ENCODE measurements at regions not wholly inside any gene's neighbourhood (a gene's known extent, or its start where the extent isn't known, plus 50 kb on each side); places are given as distances from the start of the nearest gene placed in this dataset.
A peak's percentile ranks its signal among the peaks of the same experiment; 100 is the strongest.

DNA sequence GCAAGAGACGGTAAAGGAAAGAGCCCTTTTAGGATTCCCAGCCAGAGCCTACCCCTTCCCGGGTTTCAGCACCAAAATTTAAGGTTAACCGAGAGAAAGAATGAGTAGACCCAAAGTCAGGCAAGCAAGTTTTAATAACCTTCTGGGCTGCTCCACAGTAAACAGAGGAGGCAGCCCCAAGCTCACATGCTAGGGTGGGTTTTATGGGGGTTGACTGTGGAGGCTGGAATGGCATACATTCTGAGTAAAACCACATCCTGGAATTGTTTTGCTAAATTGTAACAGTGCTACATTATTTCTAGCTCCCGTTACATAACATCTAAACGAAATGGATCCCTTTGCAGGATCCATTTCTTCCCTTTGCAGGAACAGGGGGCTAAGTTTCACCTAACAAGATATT, 102.2 kb upstream of the USP9Y start:
- DNase-seq = no peak

DNA sequence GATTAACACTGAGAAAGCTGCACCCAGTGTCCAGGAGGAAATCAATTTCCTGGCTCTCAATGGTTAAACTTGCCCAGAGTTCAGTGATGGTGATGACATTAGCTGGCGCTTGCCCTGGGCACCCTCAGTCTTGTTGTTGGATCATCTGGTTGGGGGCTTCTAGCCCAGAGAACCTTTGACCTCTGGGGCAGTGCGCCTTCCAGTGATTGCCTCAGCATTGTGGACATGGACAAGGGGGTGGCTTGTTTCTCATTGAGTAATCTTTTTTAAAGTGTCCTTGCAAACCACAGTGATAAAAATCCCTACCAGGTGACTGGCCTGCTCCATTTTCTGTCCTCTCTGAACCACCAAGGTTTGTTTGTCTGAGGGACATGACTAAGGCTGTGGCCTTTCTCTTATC, 95.6 kb upstream of the USP9Y start:
- DNase-seq = no peak

DNA sequence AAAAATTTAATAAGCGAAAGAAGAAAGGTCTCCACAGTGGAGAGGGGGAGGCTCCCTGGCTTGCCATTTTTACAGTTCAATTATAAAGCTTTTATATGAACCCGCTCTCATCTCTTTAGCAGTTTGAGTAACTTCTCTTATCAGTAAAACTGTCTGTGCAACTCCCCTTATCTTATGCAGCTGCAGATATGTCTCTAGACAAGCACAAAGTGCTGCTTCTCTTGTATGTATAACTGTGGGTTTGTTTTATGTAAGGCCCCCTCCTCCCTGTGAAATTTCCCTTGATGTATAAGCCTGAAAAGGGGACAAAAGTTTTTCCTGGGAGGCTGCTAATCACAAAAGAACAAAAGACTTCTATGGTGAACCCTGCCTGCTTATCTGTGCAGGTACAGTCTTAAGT, 90.2 kb upstream of the USP9Y start:
- DNase-seq = no peak

DNA sequence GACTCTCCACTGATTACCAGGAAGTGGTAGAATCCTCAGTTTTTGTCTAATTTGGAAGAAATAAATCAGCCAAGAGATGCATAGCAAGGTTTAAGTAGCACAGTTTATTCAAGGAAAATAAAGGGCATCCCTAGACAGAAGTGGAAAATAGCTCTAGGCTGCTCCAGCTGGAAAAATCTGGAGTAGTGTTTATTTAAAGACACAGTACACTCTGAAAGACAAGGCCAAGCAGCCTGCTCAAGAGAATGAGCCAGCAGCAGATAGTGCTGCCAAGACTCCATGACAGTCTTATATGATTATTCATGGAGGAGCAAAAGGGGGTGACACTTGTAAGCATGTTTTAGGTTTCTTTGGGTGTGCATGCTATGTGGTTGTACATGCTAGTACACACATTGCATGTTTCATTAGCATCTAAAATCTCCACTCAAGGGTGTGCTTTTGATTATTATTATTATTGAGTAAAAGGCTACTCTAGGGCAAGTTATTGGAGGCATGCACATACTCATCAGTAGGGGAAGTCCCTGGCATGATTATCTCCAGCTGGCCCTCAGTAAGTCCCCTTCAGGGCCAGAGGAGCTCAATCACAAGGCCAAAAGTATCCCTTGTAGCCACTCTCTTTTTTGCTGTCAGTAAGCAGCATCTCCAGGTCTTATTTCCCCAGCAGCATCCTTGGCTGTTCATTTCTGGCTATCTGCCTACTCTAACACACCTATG, 85.1 kb upstream of the USP9Y start:
- DNase-seq = no peak

DNA sequence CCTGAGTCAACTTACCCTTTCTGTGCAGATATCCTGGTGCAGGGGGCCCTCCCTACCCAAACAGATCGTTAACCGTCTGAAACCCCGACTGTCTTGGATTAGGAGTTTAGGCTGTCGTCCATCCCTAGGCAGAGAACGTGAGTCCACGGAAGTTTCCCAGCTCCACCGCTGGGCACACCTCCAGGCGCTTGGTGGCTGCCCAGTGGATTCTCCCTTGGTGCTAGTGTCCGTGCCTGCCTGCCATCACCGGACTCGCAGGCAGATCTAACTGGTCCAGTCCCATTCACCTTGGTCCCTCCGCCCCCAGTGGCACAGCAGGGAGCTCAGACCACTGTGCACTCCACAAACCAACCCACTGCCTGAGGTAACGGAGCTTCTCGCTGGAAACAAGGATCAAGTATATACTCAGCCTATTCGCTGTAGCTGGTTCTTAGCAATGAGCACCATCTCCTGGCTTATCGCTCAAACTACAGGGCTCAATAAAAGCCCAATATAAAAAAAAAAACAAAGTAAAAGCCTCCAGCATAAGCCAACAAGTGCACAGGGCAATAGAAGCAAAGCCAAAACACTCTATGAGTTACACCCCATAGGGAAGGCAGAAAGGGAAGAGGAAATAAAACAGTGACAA, 79.5 kb upstream of the USP9Y start:
- DNase-seq = peak; percentile 15

DNA sequence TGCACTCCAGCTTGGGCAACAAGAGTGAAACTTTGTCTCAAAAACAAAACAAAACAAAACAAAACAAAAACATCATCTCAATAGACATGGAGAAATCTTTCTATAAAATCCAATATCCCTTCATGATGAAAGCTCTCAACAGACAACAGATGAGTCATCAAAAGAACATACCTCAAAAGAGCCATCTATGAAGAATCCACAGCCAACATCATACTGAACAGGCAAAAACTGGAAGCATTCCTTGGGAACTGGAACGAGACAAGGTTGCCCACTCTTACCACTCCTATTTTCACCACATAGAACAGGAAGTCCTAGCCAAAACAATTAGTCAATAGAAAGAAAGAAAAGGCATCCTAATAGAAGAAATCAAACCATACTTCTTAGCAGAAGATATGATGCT, 77.8 kb upstream of the USP9Y start:
- no peak for DNase-seq

DNA sequence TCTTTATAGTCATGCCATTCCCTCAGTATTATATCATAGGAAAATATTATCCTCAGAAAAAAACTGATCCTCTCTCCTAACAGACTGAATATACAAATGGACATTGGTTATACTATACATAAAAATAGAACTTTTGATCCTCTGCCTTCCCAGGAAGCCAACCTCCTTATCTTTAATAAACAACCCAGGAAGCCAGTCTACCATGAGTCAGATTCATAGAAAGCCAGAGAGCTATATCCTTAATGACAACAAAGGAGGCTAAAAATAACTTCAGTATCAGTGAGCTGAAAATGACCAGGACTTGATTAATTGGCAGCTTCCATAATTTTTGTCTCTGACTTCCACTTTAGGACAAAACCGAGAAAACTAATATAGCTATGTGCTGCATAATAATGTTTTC, 58.0 kb upstream of the USP9Y start:
- DNase-seq = no peak

DNA sequence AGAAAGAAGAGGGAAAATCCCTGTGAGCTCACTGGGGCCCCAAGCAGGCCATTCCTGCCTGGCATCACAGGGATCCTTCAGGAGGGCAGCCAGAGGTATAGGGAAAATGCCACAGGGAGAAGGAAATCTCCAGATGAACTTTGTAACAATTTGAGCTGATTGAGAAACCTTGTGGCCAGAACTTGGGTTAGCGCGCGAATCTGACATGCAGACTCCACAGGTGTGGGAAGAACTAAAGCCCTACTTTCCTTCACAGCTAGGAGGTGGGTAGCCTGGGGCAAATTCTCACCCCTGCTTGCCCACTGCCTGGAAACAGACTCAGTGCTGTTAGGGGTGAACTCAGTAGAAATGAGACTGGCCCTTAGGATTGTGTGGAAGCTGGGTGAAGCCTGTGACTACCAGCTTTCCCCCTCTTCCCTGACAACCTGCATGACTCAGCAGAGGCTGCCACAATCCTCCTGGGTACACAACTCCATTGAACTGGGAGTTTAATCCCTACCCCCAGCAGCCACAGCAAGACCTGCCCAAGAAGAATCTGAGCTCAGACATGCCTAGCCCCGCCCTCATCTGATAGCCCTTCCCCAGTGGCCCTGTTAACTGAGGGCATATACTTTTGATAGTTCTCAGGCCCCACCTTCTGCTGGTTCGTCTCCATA, 57.2 kb upstream of the USP9Y start:
- DNase-seq = no peak

DNA sequence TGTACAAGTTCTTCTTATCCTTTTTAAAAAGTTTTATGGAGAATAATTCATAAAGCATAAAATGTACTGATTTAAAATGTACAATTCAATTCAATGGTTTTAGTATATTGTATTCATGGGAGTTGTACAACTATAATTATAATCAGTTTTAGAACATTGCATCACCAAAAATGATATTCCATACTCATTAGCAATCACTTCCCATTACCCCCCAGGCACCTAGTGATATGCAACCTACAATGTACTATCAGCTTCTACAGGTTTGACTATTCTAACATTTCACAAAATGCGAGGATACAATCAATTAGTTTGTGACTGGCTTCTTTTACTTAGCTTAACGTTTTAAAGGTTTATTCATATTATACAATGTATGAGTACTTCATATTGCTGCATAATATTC, 49.9 kb upstream of the USP9Y start:
- DNase-seq = no peak
